Peyer's patch (tissue), 4 donors: ENCODE measurements at regions not wholly inside any gene's neighbourhood (a gene's known extent, or its start where the extent isn't known, plus 50 kb on each side); places are given as distances from the start of the nearest gene placed in this dataset.
"Not testable (repeated sequence)": the region's sequence is repeated elsewhere in the genome, so short reads cannot be mapped to it uniquely, and the experiment has no call there.

Source experiments
- POLR2A ChIP-seq, 2 donors: fragments of 450-650 bp; IDR thresholded peaks; one replicate each; pipeline ENCODE4 v1.5.1; 2017; ENCODE audit warnings: antibody characterized with exemption in 2 of 2, mild to moderate bottlenecking in 2 of 2, moderate library complexity in 2 of 2
- TF ChIP-seq, protein P1 (sequence below), 6 experiments: fragments of 450-650 bp in 4 of 6; fragments of 200-600 bp in 2 of 6; sonication (generic) in 1 of 6; IDR thresholded peaks; one replicate each; pipeline ENCODE4 v1.5.1; 2017 to 2019; ENCODE audit warnings: antibody characterized with exemption in 6 of 6, mild to moderate bottlenecking in 3 of 6, moderate library complexity in 1 of 6

GRCh38 chr6:14300721-14301120, 183.1 kb downstream of the CD83 start:
- TF ChIP-seq, protein P1, sequence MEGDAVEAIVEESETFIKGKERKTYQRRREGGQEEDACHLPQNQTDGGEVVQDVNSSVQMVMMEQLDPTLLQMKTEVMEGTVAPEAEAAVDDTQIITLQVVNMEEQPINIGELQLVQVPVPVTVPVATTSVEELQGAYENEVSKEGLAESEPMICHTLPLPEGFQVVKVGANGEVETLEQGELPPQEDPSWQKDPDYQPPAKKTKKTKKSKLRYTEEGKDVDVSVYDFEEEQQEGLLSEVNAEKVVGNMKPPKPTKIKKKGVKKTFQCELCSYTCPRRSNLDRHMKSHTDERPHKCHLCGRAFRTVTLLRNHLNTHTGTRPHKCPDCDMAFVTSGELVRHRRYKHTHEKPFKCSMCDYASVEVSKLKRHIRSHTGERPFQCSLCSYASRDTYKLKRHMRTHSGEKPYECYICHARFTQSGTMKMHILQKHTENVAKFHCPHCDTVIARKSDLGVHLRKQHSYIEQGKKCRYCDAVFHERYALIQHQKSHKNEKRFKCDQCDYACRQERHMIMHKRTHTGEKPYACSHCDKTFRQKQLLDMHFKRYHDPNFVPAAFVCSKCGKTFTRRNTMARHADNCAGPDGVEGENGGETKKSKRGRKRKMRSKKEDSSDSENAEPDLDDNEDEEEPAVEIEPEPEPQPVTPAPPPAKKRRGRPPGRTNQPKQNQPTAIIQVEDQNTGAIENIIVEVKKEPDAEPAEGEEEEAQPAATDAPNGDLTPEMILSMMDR (IDR thresholded peaks at IDR 0.05) = not testable (repeated sequence)
- not testable (repeated sequence) for TF ChIP-seq POLR2A (IDR thresholded peaks at IDR 0.05)
